IMR-90 (cell line): ENCODE measurements at regions not wholly inside any gene's neighbourhood (a gene's known extent, or its start where the extent isn't known, plus 50 kb on each side); places are given as distances from the start of the nearest gene placed in this dataset.
A peak's percentile ranks its signal among the peaks of the same experiment; 100 is the strongest.

Source experiments
- ATAC-seq: fragments of 200-7000 bp; cut with Tn5 transposase; 2 replicates; pipeline ENCODE4 v1.9.1; 2020; ENCODE audit warnings: low read depth, mild to moderate bottlenecking, moderate library complexity
- BruUV-seq: library from RNA; stranded (reverse); fragments of 400-500 nt; replicated peaks from 2 replicates; lab custom pipeline; 2021; lab: Mats Ljungman, UMichigan
- CTCF ChIA-PET: fragments of 300-600 bp; formaldehyde crosslinking; extraction: SDS; loops from one replicate; lab custom pipeline; 2021; ENCODE audit warnings: antibody characterized with exemption; lab: Yijun Ruan, JAX
- POLR2A ChIA-PET: fragments of 300-600 bp; sonication (Branson Sonifier 250); formaldehyde crosslinking; loops from one replicate; lab custom pipeline; 2022; ENCODE audit warnings: antibody characterized with exemption; ENCODE audit not compliant: unreplicated experiment; lab: Charles Lee
- DNase-seq: peaks from one replicate; pipeline ENCODE4 v3.0.0; 2013
- H2AFZ ChIP-seq: replicated peaks from 2 replicates; pipeline ENCODE3; 2013; ENCODE audit warnings: low read length, mild to moderate bottlenecking; ENCODE audit not compliant: poor library complexity
- H2AK5ac ChIP-seq: 2 replicates; pipeline ENCODE4 v1.6.1; 2013; ENCODE audit warnings: low read depth, low read length, inconsistent platforms
- H2AK9ac ChIP-seq: replicated peaks from 2 replicates; pipeline ENCODE3; 2013; ENCODE audit warnings: mild to moderate bottlenecking, low read depth, low read length, moderate library complexity; ENCODE audit not compliant: poor library complexity
- H2BK120ac ChIP-seq: 2 replicates; pipeline ENCODE4 v1.6.1; 2013; ENCODE audit warnings: low read depth, low read length, inconsistent platforms
- H2BK15ac ChIP-seq: 3 replicates; pipeline ENCODE4 v1.6.1; 2013; ENCODE audit warnings: low read depth, low read length, inconsistent platforms
- H2BK20ac ChIP-seq: 2 replicates; pipeline ENCODE4 v1.6.1; 2013; ENCODE audit warnings: low read depth, mild to moderate bottlenecking, inconsistent platforms, low read length, moderate library complexity
- H2BK5ac ChIP-seq: 2 replicates; pipeline ENCODE4 v1.6.1; 2013; ENCODE audit warnings: mild to moderate bottlenecking, low read depth, low read length, inconsistent platforms; ENCODE audit not compliant: poor library complexity, severe bottlenecking
- H3K14ac ChIP-seq: replicated peaks from 2 replicates; pipeline ENCODE4 v1.6.1; 2013; ENCODE audit warnings: low read depth, low read length, inconsistent platforms
- H3K18ac ChIP-seq: 2 replicates; pipeline ENCODE4 v1.6.1; 2013; ENCODE audit warnings: low read depth, low read length, control low read depth
- H3K23ac ChIP-seq: 2 replicates; pipeline ENCODE4 v1.6.1; 2013; ENCODE audit warnings: low read depth, low read length, inconsistent platforms
- H3K27ac ChIP-seq: 2 replicates; pipeline ENCODE4 v1.5.1; 2013; ENCODE audit warnings: mild to moderate bottlenecking, control low read depth, low read length; ENCODE audit not compliant: insufficient read depth
- H3K27me3 ChIP-seq: 2 replicates; pipeline ENCODE4 v1.6.1; 2013; ENCODE audit warnings: low read length; ENCODE audit not compliant: control insufficient read depth, insufficient read depth
- H3K36me3 ChIP-seq: 2 replicates; pipeline ENCODE4 v1.6.1; 2013; ENCODE audit warnings: low read length, mixed read lengths; ENCODE audit not compliant: control insufficient read depth, insufficient read depth
- H3K4ac ChIP-seq: 2 replicates; pipeline ENCODE4 v1.6.1; 2013; ENCODE audit warnings: low read depth, low read length, inconsistent platforms
- H3K4me1 ChIP-seq: 2 replicates; pipeline ENCODE4 v1.6.1; 2013; ENCODE audit warnings: low read length, mixed read lengths; ENCODE audit not compliant: control insufficient read depth, insufficient read depth
- H3K4me2 ChIP-seq: 2 replicates; pipeline ENCODE4 v1.6.1; 2013; ENCODE audit warnings: low read depth, mild to moderate bottlenecking, control low read depth, low read length, moderate library complexity
- H3K4me3 ChIP-seq: 2 replicates; pipeline ENCODE4 v1.5.1; 2013; ENCODE audit warnings: low read depth, mild to moderate bottlenecking, control low read depth, low read length, moderate library complexity; ENCODE audit not compliant: insufficient read depth
- H3K56ac ChIP-seq: 2 replicates; pipeline ENCODE4 v1.6.1; 2013; ENCODE audit warnings: low read length, inconsistent platforms; ENCODE audit not compliant: insufficient read depth; ENCODE audit errors: extremely low read depth
- H3K79me1 ChIP-seq, 2 experiments: 2 replicates each; pipeline ENCODE4 v1.6.1; 2013; ENCODE audit warnings: low read length in 2 of 2, inconsistent platforms in 1 of 2, low read depth in 1 of 2
- H3K9ac ChIP-seq: 2 replicates; pipeline ENCODE4 v1.6.1; 2013; ENCODE audit warnings: low read depth, low read length, control low read depth
- H3K9me1 ChIP-seq: 2 replicates; pipeline ENCODE4 v1.6.1; 2013; ENCODE audit warnings: low read length, inconsistent platforms; ENCODE audit not compliant: insufficient read depth
- H3K9me3 ChIP-seq: 2 replicates; pipeline ENCODE4 v1.6.1; 2013; ENCODE audit warnings: low read length; ENCODE audit not compliant: control insufficient read depth, insufficient read depth
- H4K20me1 ChIP-seq: 2 replicates; pipeline ENCODE4 v1.6.1; 2013; ENCODE audit warnings: low read length, inconsistent platforms; ENCODE audit not compliant: insufficient read depth
- H4K5ac ChIP-seq: 2 replicates; pipeline ENCODE4 v1.6.1; 2013; ENCODE audit warnings: mild to moderate bottlenecking, low read depth, low read length, control low read depth
- H4K8ac ChIP-seq, 2 experiments: 2 replicates each; pipeline ENCODE4 v1.6.1; 2013; ENCODE audit warnings: low read depth in 2 of 2, low read length in 2 of 2, control low read depth in 1 of 2, inconsistent platforms in 1 of 2
- H4K91ac ChIP-seq: 2 replicates; pipeline ENCODE4 v1.6.1; 2013; ENCODE audit warnings: low read depth, low read length, inconsistent platforms; ENCODE audit not compliant: insufficient read depth
- CHD1 ChIP-seq: IDR thresholded peaks from 2 replicates; pipeline ENCODE4 v1.6.1; 2012; ENCODE audit warnings: low read depth, low read length, improper control_type of control experiment
- CTCF ChIP-seq: conservative IDR thresholded peaks from 2 replicates; pipeline ENCODE4 v1.5.1; 2012; ENCODE audit warnings: mild to moderate bottlenecking, low read depth, low read length, improper control_type of control experiment
- ELK1 ChIP-seq: fragments of 150-350 bp; IDR thresholded peaks from 2 replicates; pipeline ENCODE4 v1.6.1; 2016; ENCODE audit warnings: low read depth, mild to moderate bottlenecking, low read length, moderate library complexity, borderline replicate concordance
- FOS ChIP-seq: fragments of 150-350 bp; IDR thresholded peaks from 2 replicates; pipeline ENCODE4 v1.6.1; 2016; ENCODE audit warnings: low read depth, low read length
- MAFK ChIP-seq: IDR thresholded peaks from 2 replicates; pipeline ENCODE4 v1.6.1; 2012; ENCODE audit warnings: low read depth, low read length, improper control_type of control experiment
- MXI1 ChIP-seq: IDR thresholded peaks from 2 replicates; pipeline ENCODE4 v1.6.1; 2012; ENCODE audit warnings: low read depth, mild to moderate bottlenecking, low read length, moderate library complexity, borderline replicate concordance
- RAD21 ChIP-seq: IDR thresholded peaks from 2 replicates; pipeline ENCODE4 v1.6.1; 2012; ENCODE audit warnings: low read length, improper control_type of control experiment
- RCOR1 ChIP-seq: IDR thresholded peaks from 2 replicates; pipeline ENCODE4 v1.6.1; 2012; ENCODE audit warnings: mild to moderate bottlenecking, low read length, improper control_type of control experiment; ENCODE audit not compliant: insufficient replicate concordance
- WGBS, 2 experiments: methylation state at CpG; one replicate each; pipeline versions ENCODE4 v1.1.5 to v1.1.7; 2013; ENCODE audit warnings: missing lambda C conversion rate in 2 of 2; ENCODE audit not compliant: insufficient read length in 1 of 2; ENCODE audit errors: extremely low coverage in 2 of 2; 5-methylcytosine and 5-hydroxymethylcytosine counted together
- dilution Hi-C: fragments of 300-500 bp; cut with HindIII; formaldehyde crosslinking; loops from one replicate; pipeline ENCODE4 v1.14.3; 2018; ENCODE audit warnings: low sequenced_read_pairs; ENCODE audit not compliant: unreplicated experiment
- in situ Hi-C: fragments of 300-500 bp; cut with MboI; formaldehyde crosslinking; loops from 3 replicates; pipeline ENCODE4 v1.14.3; 2019; ENCODE audit warnings: low sequenced_read_pairs, inconsistent platforms, mixed read lengths
- intact Hi-C: fragments of 100-400 bp; cut with micrococcal nuclease; formaldehyde crosslinking; loops from 2 replicates; pipeline ENCODE4 v1.10.0; 2022
- TF ChIP-seq, protein P1 (sequence below): fragments of 150-350 bp; IDR thresholded peaks from 2 replicates; pipeline ENCODE4 v1.6.1; 2017; ENCODE audit warnings: mild to moderate bottlenecking, antibody characterized with exemption, low read length, low read depth

GRCh38 chr6:48826152-48826515, 636.9 kb downstream of the MMUT start:
- no peaks in the 10 kb centered on the region for H3K36me3 ChIP-seq
- H3K4me2 ChIP-seq = peak overlapping the region; percentile 94
- ChIA-PET CTCF (interaction anchor here (0.6 to 1.0 kb wide), 2 partner anchors 383 to 584 kb away, joined by 3 read pairs; no protein-coding TSS in a partner anchor), POLR2A (interaction anchor here (0.8 kb wide), 1 partner anchor 11 kb away, joined by 3 read pairs; no protein-coding TSS in a partner anchor)
- H3K4ac ChIP-seq = peak overlapping the region; percentile 79; the same call in 1 of the 2 replicates
- peak overlapping the region; percentile 89; the same call in 1 of the 2 replicates for H2BK20ac ChIP-seq
- H3K27ac ChIP-seq = peak overlapping the region; percentile 71; the same call in 1 of the 2 replicates
- peak overlapping the region; percentile 53; the same call in 1 of the 2 replicates for H3K56ac ChIP-seq
- H3K9me3 ChIP-seq = no peaks in the 10 kb centered on the region; the same call in 1 of the 2 replicates
- ATAC-seq (no peak), DNase-seq (peak; percentile 13)
- no peaks in the 10 kb centered on the region for H3K79me1 ChIP-seq
- H2BK120ac ChIP-seq = peak overlapping the region; percentile 79
- no TSS peak for BruUV-seq
- H2AFZ ChIP-seq = no peak overlapping the region
- H3K18ac ChIP-seq = peak overlapping the region; percentile 85
- H4K8ac ChIP-seq = peak overlapping the region; percentile 67 to 70
- no peaks in the 10 kb centered on the region for H4K20me1 ChIP-seq
- peak overlapping the region; percentile 70; the same call in 1 of the 2 replicates for H3K9ac ChIP-seq
- peak overlapping the region; percentile 85; the same call in 1 of the 3 replicates for H2BK15ac ChIP-seq
- intact Hi-C loops (loop anchor here (5.0 kb wide), 1 partner anchor 151 kb away; no protein-coding TSS in a partner anchor), dilution Hi-C loops (no loop called here), in situ Hi-C loops (no loop called here)
- TF ChIP-seq, protein P1, sequence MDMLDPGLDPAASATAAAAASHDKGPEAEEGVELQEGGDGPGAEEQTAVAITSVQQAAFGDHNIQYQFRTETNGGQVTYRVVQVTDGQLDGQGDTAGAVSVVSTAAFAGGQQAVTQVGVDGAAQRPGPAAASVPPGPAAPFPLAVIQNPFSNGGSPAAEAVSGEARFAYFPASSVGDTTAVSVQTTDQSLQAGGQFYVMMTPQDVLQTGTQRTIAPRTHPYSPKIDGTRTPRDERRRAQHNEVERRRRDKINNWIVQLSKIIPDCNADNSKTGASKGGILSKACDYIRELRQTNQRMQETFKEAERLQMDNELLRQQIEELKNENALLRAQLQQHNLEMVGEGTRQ = no peak
- TF ChIP-seq CHD1 (no peak), MAFK (no peak), RCOR1 (no peak), CTCF (no peak), FOS (no peak), RAD21 (no peak), ELK1 (no peak), MXI1 (no peak)
- no peaks in the 10 kb centered on the region for H3K27me3 ChIP-seq
- peaks cover 5% of the 10 kb centered on the region for H3K4me1 ChIP-seq
- H4K91ac ChIP-seq = peak overlapping the region; percentile 76; the same call in 1 of the 2 replicates
- no peak overlapping the region for H2AK9ac ChIP-seq
- no peak overlapping the region for H3K23ac ChIP-seq
- no peak overlapping the region; the same call in 1 of the 2 replicates for H3K4me3 ChIP-seq
- H3K14ac ChIP-seq = 0 out of 2 replicates have a peak overlapping the region, but pooled peaks have one; percentile 38
- H2BK5ac ChIP-seq = peak overlapping the region; percentile 98
- no peak overlapping the region for H2AK5ac ChIP-seq
- H4K5ac ChIP-seq = peak overlapping the region; percentile 48; the same call in 1 of the 2 replicates
- WGBS, 2 experiments = no CpG with 5 or more reads among the region's 2 CpGs
- H3K9me1 ChIP-seq = no peaks in the 10 kb centered on the region
